Effector memory CD8-positive, alpha-beta T cell (primary cell): ENCODE measurements at regions not wholly inside any gene's neighbourhood (a gene's known extent, or its start where the extent isn't known, plus 50 kb on each side); places are given as distances from the start of the nearest gene placed in this dataset.

Experiments used
- ATAC-seq: fragments of 150-1000 bp; cut with Tn5 transposase; replicated peaks from 2 replicates; pipeline ENCODE4 v1.10.0; 2021; ENCODE audit warnings: mild to moderate bottlenecking, moderate library complexity
- DNase-seq, 3 experiments: peaks; one replicate each; pipeline ENCODE4 v3.0.0; 2021
- H3K27ac Mint-ChIP-seq, 2 donors: one replicate each; pipeline ENCODE4 v1.8.0; 2022; ENCODE audit warnings: mild to moderate bottlenecking in 2 of 2, mixed read lengths in 2 of 2, moderate library complexity in 2 of 2
- H3K27me3 Mint-ChIP-seq, 2 donors: one replicate each; pipeline ENCODE4 v1.8.0; 2022; ENCODE audit warnings: mixed read lengths in 2 of 2
- H3K36me3 Mint-ChIP-seq: one replicate; pipeline ENCODE4 v1.8.0; 2022; ENCODE audit warnings: mild to moderate bottlenecking, moderate library complexity, mixed read lengths; ENCODE audit not compliant: insufficient read depth
- H3K4me1 Mint-ChIP-seq, 2 donors: one replicate each; pipeline ENCODE4 v1.8.0; 2022; ENCODE audit warnings: low read depth in 2 of 2, mixed read lengths in 2 of 2
- H3K4me3 Mint-ChIP-seq, 2 donors: one replicate each; pipeline ENCODE4 v1.8.0; 2022; ENCODE audit warnings: mild to moderate bottlenecking in 2 of 2, mixed read lengths in 2 of 2, moderate library complexity in 2 of 2
- H3K9me3 Mint-ChIP-seq, 2 donors: one replicate each; pipeline ENCODE4 v1.8.0; 2022; ENCODE audit warnings: mixed read lengths in 2 of 2

DNA sequence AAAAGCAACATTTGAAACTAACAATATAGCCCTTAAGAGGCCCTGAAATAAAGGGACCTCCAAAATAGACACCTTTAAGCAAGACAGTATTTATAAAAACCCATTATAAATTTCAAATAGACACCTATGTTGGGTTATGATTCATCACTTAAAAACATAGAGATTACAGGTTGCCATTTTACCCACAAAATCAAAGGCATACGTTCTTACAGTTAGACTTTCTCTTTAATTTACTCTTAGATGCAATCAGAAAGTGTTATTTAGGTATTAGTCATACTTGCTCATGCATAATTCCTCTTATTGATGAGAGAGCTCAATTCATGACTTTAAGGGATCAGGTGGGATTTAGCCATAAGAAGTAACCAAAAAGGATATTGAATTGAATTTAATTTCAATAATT lies 51.5 kb upstream of the TMEM200A start:
- H3K4me3 Mint-ChIP-seq: no peak overlapping the region
- H3K4me1 Mint-ChIP-seq: no peaks in the 10 kb centered on the region
- H3K27me3 Mint-ChIP-seq: peaks cover 0 to 9% of the 10 kb centered on the region in 2 donors
- ATAC-seq (no peak), DNase-seq (no peak)
- H3K36me3 Mint-ChIP-seq: no peaks in the 10 kb centered on the region
- no peaks in the 10 kb centered on the region for H3K9me3 Mint-ChIP-seq
- no peak overlapping the region for H3K27ac Mint-ChIP-seq

DNA sequence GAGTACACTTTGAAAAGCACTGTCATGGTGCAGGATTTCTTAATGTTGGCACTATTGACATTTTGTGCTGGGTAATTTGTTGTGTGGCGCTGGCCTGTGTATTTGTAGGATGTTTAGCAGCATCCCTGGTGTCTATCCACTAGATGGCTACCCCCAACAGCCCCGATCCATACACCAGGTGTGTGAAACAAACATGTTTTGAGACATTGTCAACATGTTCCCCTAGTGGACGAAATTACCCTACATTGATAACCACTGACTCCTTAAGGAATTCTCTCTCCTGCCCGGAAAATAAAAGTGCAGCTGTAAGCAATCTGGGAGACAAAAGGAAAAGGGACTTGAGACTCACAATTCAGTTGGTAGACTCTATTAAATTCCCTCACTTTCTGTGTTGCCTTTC lies 52.6 kb upstream of the TMEM200A start:
- Mint-ChIP-seq H3K9me3 (no peaks in the 10 kb centered on the region), H3K27ac (no peak overlapping the region), H3K36me3 (no peaks in the 10 kb centered on the region), H3K4me1 (peaks cover 0 to 3% of the 10 kb centered on the region in 2 donors), H3K27me3 (peaks cover 0 to 9% of the 10 kb centered on the region in 2 donors), H3K4me3 (no peak overlapping the region)
- ATAC-seq (no peak), DNase-seq (no peak)

DNA sequence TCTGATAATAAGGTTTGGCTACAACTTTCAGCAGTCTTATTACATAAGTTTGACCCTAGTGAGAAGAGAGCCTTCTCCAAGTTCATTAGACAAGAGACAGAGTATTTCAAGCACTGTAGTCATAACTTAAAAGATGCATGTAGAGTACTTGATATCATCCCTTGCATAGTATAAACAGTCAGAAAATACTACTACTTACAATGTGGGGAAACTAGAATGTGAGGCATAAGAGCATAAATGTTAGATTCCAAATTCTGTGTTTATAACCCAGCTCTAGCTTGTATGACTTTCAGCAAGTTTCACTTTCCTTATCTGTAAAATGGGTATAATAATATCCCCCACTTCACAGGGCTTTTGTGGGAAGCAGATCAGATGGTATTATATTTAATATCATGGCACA lies 56.8 kb upstream of the TMEM200A start:
- H3K27me3 Mint-ChIP-seq: peaks cover 0 to 7% of the 10 kb centered on the region in 2 donors
- ATAC-seq (no peak), DNase-seq (no peak)
- no peak overlapping the region for H3K4me3 Mint-ChIP-seq
- H3K4me1 Mint-ChIP-seq: peaks cover 0 to 3% of the 10 kb centered on the region in 2 donors
- H3K36me3 Mint-ChIP-seq: no peaks in the 10 kb centered on the region
- no peak overlapping the region for H3K27ac Mint-ChIP-seq
- no peaks in the 10 kb centered on the region for H3K9me3 Mint-ChIP-seq

DNA sequence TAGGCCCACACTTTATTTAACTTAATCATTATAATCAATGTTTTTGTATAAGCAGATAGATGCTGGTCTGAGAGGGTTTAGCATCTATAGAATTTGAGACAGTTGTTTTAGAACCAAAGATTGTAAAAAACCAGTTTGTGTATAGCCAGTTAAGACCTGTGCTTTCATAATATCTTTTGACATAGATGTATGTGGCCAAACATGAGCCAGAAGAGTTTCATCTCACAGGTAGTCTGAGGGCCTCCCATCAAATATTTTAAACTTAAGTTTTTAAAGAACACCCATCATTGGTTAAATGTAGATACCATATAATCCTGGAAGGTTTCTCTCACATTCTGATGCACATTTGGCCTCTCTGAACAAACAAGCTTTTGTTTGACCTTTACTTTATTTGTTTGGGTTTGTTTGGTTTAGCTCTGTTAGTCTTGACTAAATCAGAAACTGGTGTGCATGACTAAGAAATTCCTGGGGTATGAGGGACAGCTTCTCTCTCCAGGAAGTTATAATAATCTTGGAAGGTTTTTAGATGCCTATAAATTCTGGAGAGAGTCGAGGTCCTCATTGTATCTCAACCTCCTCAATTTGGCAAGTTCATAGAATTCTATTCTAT lies 58.0 kb upstream of the TMEM200A start:
- no peak overlapping the region for H3K27ac Mint-ChIP-seq
- no peak for DNase-seq
- no peak overlapping the region for H3K4me3 Mint-ChIP-seq
- H3K9me3 Mint-ChIP-seq: no peaks in the 10 kb centered on the region
- peaks cover 0 to 3% of the 10 kb centered on the region in 2 donors for H3K4me1 Mint-ChIP-seq
- H3K27me3 Mint-ChIP-seq: no peaks in the 10 kb centered on the region
- no peak for ATAC-seq
- H3K36me3 Mint-ChIP-seq: no peaks in the 10 kb centered on the region

DNA sequence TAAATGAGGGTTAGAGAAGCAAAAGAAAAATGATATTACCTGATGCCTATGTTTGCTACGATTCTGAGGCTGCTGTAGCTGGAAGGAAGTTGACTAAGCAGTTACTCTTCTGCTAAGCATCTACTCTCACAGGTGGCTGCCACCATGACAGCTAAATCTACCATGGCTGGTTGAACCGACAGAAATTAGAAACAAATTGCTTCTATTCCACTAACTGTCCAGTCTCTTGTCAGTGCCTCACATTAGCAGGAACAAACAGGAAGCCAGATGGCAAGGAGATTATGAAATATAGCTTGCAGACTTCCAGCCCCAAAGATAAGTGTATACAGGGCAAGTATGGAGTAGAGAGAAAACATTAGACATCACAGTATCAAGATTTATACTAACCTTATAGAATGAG lies 59.4 kb upstream of the TMEM200A start:
- DNase-seq (no peak), ATAC-seq (no peak)
- Mint-ChIP-seq H3K27ac (no peak overlapping the region), H3K4me1 (peaks cover 0 to 3% of the 10 kb centered on the region in 2 donors), H3K4me3 (no peak overlapping the region), H3K9me3 (no peaks in the 10 kb centered on the region), H3K36me3 (no peaks in the 10 kb centered on the region), H3K27me3 (no peaks in the 10 kb centered on the region)

DNA sequence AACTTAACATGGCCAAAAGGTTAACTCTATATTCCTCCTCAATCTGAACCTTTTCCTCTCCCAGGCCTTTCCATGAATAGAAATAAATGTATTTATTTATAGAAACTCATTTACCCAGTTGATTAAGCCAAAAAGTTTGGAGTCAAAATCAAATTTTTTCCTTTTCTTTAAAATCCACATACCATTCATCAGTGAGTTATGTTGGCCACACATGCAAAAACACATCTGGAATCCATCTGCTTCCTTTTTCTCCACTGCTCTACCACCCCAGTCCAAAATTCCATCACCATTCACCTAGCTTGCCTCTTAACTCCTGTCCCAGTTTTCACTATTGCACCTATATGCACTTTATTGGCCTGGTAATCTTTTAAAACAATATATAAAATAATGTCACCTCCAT lies 62.4 kb upstream of the TMEM200A start:
- ATAC-seq (no peak), DNase-seq (no peak)
- Mint-ChIP-seq H3K9me3 (no peaks in the 10 kb centered on the region), H3K36me3 (no peaks in the 10 kb centered on the region), H3K27ac (no peak overlapping the region), H3K4me1 (no peaks in the 10 kb centered on the region), H3K4me3 (no peak overlapping the region), H3K27me3 (no peaks in the 10 kb centered on the region)

DNA sequence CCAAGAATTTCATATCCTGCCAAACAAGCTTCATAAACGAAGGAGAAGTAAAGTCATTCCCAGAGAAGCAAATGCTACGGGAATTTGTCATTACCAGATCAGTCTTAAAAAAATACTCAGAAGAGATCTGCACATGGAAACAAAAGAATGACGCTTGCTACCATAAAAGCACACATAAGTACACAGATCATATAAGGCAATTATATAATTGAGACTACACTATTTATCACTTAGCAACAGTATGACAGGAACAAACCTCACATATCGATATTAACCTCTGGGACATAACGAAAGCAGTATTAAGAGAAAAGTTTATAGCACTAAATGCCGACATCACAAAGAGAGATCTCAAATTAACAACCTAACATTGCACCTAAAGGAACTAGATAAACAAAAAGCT lies 67.6 kb upstream of the TMEM200A start:
- Mint-ChIP-seq H3K27ac (no peak overlapping the region), H3K36me3 (no peaks in the 10 kb centered on the region), H3K9me3 (no peaks in the 10 kb centered on the region), H3K4me3 (no peak overlapping the region), H3K27me3 (no peaks in the 10 kb centered on the region), H3K4me1 (peaks cover 0 to 3% of the 10 kb centered on the region in 2 donors)
- ATAC-seq (no peak), DNase-seq (no peak)

DNA sequence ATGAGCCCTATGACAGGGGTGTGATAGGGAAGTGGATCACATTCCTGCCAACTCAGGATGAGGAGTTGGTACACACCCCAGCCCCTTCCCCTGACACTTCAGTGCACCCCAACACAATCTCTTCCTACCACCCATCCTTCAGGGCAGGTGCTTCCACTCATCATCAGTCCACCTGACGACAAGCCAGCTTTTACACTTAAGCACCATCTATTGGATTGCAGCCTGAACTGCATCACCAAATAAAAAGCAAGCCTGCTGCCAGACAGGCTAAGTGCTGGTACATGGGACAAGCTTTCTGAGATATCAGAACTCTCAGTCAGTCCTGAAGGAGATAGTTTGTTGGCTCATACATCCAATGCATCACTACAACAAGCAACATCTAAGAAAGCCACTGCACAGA lies 69.0 kb upstream of the TMEM200A start:
- no peaks in the 10 kb centered on the region for H3K9me3 Mint-ChIP-seq
- no peak for ATAC-seq
- H3K36me3 Mint-ChIP-seq: no peaks in the 10 kb centered on the region
- no peak overlapping the region for H3K27ac Mint-ChIP-seq
- peaks cover 0 to 3% of the 10 kb centered on the region in 2 donors for H3K4me1 Mint-ChIP-seq
- no peak overlapping the region for H3K4me3 Mint-ChIP-seq
- no peaks in the 10 kb centered on the region for H3K27me3 Mint-ChIP-seq
- DNase-seq: no peak

DNA sequence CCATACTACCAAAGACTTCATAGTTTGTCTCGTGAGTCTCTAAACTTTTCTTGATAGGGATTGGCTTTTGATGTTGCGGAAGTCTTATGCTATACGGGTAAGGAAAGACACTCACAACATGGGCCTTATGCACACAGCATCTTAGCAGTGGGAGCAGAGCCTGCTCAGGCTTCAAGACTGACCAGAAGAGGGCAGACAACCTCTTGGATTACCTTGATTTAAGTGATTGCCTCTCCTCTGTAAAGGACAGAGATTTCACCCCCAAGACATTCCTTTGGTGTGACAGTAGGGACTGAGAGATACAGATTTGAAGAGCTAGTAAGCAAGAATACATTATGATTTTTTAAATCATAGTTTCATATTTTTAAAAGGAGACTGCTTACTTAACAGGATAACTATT lies 71.0 kb upstream of the SAMD3 start:
- Mint-ChIP-seq H3K9me3 (no peaks in the 10 kb centered on the region), H3K36me3 (no peaks in the 10 kb centered on the region), H3K27ac (no peak overlapping the region), H3K4me1 (peaks cover 0 to 3% of the 10 kb centered on the region in 2 donors), H3K27me3 (no peaks in the 10 kb centered on the region), H3K4me3 (no peak overlapping the region)
- ATAC-seq (peak; percentile 76), DNase-seq (peak; percentile 23 to 28 (median 24))

DNA sequence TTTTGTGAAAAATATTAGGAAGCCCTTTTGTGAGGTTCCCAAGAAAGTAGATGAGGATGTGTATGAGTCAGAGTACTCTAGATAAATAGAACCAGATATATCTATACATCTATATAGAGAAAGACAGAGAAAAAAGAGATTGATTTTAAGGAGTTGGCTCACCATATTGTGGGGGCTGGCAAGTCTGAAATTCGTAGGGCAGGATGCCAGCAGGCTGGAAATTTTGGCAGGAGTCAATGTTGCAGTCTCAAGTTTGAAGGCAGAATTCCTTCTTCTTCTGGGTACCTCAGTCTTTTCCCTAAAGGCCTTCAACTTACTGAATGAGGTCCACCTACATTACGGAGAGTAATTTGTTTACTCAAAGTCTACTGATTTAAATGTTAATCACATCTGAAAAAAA lies 65.3 kb upstream of the SAMD3 start:
- Mint-ChIP-seq H3K27ac (peak overlapping the region in 1 of 2 donors; percentile 7), H3K4me1 (no peaks in the 10 kb centered on the region), H3K27me3 (no peaks in the 10 kb centered on the region), H3K4me3 (no peak overlapping the region), H3K9me3 (no peaks in the 10 kb centered on the region), H3K36me3 (no peaks in the 10 kb centered on the region)
- no peak for ATAC-seq
- DNase-seq: no peak

DNA sequence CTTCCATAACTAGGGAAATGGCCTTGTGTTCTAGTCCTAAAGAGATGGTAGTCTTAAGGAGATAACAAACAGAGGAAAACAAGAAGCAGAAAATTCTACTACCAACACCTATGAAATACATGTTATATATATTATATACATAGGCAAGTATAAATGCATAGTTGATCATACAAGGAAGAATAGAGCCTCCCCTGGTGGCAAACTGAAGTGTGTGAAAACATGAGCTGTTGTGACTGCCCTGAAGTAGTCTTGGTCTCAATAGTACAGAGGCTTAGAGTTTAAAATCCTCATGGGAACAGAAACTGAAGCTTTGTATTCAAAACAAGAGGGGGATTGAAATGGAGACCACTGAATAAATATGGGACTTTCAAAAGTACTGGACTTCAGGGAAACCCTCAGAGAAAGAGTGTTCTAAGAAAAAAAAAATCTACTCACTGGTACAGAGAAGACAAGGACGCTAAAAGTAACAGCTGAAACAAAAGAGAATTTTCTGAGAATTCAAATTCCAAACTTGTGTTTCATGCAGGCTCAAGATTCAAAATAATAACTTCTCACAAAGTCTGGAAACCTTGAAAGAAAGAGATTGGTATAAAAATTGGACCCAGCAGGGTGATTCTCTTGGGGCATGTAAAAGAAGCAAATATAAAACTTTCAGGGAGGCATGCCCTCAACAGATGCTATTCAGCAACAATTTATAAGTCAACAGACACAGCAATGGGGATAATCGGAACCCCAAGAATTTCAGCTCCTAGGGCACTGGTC lies 59.7 kb upstream of the SAMD3 start:
- Mint-ChIP-seq H3K27me3 (no peaks in the 10 kb centered on the region), H3K9me3 (peaks cover 0 to 2% of the 10 kb centered on the region in 2 donors), H3K36me3 (no peaks in the 10 kb centered on the region), H3K4me3 (no peak overlapping the region), H3K4me1 (peaks cover 6 to 8% of the 10 kb centered on the region in 2 donors), H3K27ac (peak overlapping the region; percentile 5 to 33)
- ATAC-seq: peak; percentile 90
- peak; percentile 37 to 51 (median 43) for DNase-seq

DNA sequence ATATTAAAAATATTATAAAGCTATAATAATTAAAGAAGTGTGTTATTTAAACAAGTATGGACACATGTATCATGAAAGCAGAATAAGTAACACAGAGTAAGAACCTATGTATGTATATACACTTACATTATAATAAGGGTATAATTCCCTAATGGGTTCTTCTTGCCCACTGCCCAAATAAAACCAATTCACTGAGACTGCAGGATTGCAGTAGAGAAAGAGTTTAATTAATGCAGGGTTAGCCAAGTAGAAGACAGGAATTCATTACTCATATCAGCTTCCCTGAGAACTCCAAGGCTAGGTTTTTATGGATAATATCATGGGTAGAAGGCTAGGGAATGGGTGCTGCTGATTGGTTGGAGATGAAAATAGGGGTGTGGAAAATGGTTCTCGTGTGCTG lies 53.8 kb upstream of the SAMD3 start:
- Mint-ChIP-seq H3K4me1 (no peaks in the 10 kb centered on the region), H3K9me3 (peaks cover 9 to 18% of the 10 kb centered on the region in 2 donors), H3K4me3 (no peak overlapping the region), H3K27ac (no peak overlapping the region), H3K36me3 (peaks cover 3% of the 10 kb centered on the region), H3K27me3 (no peaks in the 10 kb centered on the region)
- DNase-seq: no peak
- ATAC-seq: no peak

DNA sequence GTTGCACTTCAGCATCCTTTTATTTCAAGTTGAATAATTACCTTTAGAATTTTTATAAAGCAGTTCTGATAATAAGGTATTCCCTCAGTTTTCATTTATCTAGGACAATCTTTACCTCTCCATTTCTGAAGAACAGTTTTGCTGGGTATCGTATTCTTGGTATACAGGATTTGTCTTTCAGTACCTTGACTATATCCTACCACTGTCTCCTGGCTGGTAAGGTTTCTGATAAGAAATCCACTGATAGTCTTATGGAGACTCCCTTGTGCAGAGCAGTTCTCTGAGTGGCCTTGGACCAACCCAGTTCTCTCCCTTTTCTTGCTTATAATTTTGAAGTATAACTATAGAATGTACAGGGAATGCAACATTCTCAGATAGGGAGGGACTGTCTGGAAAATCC lies 51.3 kb upstream of the SAMD3 start:
- Mint-ChIP-seq H3K4me1 (peaks cover 0 to 4% of the 10 kb centered on the region in 2 donors), H3K9me3 (peaks cover 10 to 22% of the 10 kb centered on the region in 2 donors), H3K27ac (no peak overlapping the region), H3K27me3 (no peaks in the 10 kb centered on the region), H3K4me3 (no peak overlapping the region), H3K36me3 (peaks cover 3% of the 10 kb centered on the region)
- ATAC-seq (no peak), DNase-seq (no peak)
